Brain pericyte (primary cell): ENCODE measurements at regions not wholly inside any gene's neighbourhood (a gene's known extent, or its start where the extent isn't known, plus 50 kb on each side); places are given as distances from the start of the nearest gene placed in this dataset.
A peak's percentile ranks its signal among the peaks of the same experiment; 100 is the strongest.

ENCODE experiments used
- DNase-seq: peaks from one replicate; pipeline ENCODE4 v3.0.0-alpha.2; 2012; ENCODE audit warnings: low read depth, low spot score

DNA sequence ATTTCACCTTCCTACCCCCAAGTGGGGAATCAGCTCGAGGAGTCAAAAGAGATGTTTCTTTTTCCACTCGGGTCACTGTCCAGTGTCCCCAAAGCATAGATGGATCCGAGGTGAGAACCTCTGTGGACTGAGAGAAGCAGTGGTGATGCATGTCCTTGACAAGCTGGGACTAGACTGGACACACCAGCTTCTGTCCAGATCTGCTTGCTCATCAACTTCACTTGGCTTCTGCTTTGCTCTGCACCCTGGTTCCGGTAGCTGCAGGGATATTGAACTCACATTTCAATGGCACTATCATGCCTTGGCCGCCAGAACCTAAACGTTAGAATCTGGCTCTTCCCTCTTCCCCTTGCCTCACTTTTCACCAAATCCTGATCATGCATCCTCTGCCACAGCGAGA, 50.3 kb upstream of the CXCL12 start:
- no peak for DNase-seq

DNA sequence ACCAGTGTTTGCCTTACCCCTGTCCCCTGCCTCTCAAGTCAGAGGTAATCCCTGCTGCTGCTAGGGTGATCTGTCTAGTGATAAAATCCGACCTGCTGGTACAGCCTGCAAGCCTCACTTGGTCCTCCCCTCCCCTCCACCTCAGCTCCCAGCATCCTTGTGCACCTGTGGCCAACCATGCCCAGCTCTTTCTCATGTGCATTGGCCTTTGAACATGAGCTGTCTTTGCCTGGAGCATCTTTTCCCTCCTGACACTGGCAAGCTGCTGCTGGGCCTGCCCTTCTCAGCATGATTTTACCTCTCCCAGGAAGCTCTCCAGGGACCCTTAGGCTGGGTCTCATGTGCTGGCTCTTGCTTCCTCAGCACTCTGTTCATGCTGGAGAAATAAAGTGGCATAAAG, 51.3 kb upstream of the CXCL12 start:
- no peak for DNase-seq

DNA sequence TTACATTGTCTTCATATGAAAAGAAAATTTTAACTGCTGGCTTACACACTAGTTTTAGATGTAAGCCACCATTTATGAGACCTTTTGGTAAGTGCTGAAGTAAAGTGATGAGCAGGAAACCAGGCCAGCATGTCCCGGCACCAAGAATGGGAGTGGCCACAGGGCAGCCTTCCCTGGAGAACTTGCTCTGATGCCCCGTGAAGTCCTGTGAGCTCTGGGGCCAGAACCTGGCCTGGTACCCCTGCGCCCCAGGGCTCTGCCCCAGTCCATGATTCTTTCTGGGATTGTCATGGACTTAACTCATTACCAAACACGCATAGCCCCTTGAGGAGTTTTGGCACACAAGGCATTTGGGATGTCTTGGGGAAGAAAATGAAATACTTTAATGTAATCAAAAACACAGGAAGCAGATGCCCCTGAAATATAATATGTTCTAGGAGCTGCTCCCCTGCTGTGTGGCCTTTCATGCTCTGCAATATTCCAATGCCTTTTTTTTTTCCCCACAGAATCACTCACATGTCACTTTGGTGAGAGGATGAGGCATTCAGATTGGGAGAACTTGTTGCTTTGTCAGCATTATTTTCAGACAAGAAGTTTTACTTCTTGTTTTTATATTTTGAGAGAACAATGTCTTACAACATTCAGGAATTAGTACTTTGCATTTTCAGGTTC, 53.1 kb upstream of the CXCL12 start:
- no peak for DNase-seq

DNA sequence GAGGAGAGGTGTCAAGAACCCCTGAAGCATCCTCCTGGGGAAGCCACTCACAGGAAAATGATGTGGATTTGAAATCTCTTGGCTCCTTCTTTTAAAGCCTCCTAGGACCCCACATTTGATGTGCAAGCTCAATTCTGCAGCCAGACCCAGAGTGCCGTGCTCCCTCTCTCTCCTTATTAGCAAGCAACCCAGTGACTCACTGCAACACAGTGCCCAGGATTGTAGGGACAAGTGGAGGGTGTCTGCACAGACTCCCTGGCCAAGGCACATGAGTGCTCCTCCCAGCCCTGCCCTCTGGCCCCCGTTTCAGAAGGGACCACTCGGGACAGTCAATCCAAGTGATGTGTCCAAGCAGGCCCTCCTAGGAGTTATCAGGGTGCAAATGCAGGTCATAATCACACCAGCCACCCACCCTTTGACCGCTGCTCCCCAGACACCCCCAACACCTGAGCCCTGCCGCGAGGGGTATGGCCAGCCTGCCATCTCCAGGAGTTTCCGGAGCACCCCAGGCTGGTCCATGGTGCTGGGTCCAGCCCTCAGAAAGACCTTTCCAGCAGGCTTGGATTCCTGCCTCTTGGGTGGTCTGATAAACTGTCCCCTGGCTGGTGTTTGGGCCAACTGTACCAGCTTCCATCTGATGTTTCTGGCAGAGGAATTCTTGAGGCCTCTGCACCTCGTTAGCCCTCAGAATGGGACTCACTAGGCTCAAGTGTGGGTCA, 54.5 kb upstream of the CXCL12 start:
- DNase-seq = no peak

DNA sequence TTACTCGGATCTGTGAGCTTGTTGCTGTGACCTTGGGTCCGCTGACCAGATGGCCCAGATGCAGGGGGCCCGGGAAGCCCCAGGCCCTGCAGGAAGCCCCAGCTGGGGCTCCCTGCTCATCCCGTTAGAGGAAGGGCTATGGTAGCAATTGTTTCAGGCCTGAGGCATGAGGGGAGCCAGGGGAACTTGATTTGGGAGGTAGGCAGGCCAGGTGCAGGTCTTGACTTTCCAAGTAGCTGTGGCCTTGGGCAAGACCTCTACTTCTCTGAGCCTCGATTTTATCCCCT, 55.0 kb upstream of the CXCL12 start:
- no peak for DNase-seq

DNA sequence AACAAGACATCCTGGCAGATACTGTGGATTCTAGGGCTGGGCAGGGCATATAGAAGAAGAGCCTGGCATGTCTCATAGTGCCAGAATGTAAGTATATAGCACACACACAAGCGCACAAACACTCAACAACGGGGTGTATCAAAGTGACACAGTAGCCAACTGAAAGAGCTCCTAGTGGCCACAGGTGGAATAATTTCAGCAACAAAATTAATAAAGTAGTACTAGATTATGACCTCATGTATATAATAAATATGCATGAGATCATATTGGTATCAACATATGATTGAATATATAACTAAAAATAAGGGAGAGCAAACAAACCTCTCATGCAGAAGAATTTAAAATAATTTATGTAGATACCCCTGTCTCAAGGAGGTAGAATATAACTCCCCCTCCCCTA, 72.4 kb upstream of the CXCL12 start:
- no peak for DNase-seq

DNA sequence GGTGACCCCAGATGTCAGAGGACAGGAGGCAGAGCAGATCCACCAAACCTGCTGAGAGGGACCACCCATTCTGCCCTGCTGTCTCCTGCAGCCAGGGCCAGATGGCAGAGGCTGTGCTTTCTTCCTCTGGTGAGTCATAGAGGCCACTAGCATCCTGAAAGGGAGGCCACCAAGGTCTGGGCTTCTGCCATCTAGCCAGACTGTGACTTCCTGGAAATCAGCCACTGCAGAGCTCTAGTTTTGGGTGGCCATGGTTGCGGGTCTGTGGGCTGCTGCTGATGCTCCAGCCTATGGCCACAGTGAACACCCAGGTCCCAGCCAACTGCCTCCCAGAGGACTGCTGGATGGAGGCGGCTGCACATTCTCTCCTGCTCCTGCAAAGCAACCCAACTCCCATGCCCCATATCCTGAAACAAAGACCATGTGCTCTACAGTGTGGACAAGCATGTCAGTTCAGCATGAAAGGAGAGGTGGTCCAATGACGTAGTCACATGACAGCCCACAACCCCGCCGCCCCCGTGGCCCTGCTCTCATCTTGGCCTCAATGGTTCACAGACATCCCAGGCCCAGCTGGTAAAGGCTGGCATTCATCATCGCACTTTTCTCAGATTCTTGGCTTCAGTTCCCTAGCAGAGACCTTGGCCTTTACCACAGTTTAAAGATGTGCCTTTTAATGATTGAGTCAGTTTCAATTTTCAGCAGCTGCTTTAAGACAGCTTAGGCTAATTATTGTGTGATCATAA, 73.9 kb upstream of the CXCL12 start:
- no peak for DNase-seq

DNA sequence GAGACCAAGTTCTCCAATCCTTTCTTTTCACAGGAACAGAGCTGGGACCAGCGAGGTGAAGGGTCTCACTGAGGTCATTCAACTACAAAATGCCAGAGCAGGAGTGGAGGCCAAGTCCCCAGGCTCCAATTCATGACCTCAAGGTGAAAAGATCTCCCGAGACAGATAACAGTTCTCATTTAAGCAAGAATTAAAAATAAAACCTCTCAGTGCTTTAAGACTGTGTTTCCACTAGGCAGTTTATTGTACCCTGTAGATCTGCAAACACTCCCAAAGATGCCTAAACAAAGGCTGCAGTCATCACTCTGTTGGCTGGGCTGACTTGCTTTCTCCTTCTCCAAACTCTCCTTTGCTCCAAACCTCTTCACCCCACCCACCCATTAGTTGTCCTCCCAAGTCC, 74.8 kb upstream of the CXCL12 start:
- DNase-seq = no peak

DNA sequence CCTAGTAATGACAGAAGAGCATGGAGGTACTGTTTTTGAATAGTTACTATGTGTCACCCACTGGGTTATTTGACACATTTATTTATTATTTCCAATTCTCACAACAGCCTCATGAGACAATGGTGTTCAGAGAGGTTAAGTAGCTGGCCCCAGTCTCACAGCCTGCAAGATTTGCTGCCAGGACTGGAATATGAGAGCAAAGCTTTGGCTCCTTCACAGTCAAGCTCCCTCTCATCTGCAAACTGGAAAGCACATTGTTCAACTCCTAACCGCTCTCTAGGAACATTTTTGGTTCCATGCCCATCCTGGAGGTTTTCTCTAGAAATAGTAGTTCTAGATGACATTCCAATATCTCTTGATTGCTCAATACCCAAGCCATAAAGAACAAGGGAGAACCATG, 75.5 kb upstream of the CXCL12 start:
- DNase-seq = no peak

DNA sequence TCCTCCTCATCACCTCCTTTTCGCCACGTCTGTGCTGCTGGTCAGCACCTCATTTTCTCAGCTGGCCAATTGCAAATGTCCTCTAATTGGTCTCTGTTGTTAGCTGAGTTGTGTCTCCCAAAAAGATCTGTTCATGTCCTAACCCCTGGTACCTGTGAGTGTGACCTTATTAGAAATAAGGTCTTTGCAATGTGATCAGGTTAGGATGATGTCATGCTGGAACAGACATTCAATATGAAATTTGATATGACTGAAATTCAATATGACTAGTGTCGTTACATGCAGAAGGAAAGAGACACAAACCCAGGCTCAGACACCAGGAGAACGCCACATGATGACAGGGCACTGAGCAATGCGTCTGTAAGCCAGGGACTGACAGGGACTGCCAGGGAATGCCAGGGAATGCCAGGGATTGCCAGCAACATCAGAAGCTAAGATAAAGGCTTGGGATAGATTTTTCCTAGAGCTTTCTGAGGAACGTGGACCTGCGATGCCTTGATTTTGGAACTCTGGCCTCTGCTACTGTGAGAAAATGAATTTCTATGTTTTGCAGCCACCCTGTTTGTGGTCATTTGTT, 77.5 kb upstream of the CXCL12 start:
- DNase-seq = no peak

DNA sequence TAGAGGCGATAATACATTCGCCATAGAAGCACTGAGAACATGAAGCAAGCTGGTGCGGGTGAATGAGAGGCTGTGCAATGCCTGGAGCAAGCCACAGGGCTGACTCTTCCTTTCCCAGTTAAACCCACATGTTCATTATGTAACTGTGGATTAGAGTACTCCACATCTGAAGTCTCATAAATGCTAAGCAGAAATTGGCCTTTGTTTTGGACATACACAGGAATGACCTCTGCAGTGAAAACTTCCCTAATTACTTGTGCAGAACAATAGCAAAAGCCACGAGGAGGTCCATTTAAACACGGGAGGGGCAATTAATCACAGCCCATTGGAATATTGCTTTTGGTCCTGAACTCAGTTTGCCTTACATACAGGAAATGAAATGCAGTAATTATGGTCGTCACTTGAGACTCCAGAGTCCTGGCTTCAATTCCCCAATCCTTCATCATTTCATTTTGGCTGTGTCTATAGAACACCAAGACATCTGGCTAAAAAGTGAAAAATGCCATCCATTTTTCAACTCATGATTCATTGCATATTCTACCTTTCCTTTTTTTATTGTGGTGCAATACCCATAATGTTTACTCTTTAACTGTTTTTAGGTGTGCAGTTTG, 78.7 kb upstream of the CXCL12 start:
- DNase-seq = no peak

DNA sequence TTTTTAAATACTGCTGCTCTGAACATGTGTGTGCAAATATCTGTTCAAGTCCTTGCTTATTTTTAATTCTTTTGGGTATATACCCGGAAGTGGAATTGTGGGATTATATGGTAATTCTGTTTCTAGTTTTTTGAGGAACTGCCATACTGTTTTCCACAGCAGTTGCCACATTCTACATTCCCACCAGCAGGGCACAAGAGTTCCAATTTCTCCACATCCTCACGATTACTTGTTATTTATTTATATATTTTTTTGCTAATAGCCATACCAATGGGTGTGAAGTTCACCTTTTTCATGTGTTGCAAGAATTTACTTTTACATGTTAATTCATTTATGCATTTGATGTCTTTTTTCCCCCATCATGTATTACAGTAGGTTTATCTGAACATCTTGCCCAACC, 79.6 kb upstream of the CXCL12 start:
- no peak for DNase-seq

DNA sequence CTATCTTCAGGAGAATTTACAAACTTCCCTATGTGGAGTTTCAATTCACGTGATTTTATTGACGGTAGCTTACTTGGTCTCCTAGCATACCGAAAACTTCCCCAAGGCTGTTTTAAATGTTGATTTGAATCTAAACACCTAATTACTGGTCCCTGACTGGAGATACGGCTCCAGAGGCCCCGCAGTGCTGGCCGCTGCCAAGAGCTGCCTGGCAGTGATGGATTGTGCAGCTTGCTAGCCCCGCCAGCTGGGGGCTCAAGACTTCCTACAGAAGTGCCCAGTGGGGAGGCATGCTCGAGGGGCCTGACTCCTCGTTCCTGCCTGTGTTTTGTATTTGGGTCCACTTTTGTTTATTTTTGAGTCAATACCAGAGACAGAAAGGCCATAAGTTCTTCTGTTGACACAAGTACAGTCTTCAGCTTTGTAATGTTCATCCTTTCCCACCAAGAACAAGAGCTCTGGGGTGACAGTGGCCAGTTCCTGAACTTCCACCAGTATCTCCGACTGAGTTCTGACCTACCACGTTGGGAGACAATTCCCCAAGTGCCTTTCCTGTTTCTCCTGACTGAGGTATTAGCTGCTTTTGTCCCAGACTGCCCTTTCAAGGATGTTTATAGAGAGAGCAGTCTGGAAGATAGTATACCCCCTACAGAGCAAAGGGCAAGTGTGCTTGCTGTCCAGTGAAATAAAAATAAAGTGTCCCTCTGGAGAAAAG, 80.7 kb upstream of the CXCL12 start:
- DNase-seq = peak; percentile 87

DNA sequence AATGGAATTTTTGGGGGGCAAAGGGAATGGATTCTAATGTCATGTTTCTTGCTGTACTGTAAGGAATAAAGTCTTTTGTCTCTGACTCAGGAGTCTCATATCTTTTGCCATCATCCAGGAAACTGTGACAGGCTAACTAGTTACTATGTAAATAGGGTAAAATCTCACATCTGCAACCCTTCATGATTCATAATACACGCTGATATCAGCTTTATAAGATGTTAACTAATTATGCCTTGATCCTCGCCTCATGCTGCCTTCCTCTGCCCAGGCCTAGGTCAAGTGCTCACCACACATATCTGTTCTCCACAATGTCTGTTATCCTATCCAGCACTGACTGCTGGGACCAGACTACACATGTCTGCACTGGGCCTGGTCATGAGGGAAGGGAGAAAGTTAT, 81.3 kb upstream of the CXCL12 start:
- peak; percentile 25 for DNase-seq

DNA sequence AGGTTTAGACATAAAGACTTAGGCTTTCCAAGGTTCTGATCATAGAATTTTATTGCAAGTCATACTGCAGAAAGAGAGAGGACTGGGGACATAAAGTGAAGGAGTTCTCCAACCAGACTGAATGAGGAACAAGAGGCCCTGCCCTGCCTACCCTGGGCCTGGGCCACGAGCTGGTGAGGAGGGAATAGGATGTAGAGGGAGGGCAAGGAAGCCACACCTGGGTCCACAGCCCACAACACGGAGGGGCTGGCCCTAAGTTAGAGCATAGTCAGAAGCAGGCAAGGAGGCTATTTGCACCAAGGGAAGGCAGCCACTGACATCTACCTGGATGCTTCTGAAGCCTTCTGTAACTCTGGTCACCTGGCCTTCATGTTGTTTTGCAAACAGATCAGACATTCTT, 82.2 kb upstream of the CXCL12 start:
- no peak for DNase-seq

DNA sequence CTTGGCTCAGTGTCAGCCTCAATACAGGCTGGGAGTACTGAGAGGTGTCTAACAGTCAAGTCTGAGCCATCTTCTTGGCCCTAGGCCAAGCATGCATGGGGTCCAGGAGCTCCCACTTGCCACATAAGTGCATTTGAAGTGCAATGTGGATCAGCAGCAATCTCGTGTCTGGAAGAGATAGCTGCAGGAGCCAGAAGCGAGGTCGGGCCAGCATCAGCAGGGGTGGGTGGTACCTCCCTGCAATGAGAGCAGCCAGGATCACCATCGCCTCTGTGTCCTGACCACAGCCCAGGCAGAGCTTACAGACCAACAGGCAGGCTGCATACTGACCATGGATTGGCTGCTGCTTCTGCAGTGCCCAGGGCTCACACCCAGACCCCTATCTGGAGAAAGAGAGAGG, 83.0 kb upstream of the CXCL12 start:
- DNase-seq = no peak

DNA sequence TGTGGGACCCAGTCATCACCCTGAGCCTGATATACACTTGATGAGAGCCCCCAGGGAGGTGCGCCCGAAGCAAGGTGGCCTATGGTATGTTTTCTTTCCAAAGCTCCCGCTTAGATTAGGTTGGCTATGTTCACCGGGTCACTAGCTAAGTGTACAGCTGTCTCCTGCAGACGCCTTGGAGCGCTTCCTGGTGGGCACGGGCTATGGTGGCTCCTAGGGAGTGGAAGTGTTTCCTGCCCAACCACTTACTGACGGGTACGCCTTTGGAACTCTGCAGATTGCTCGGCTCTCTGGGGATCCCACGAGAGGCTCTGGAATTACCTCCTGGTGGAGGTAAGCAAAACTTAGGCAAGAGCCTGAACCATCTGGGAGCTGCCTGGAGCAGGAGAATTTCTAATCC, 83.6 kb upstream of the CXCL12 start:
- DNase-seq = no peak

DNA sequence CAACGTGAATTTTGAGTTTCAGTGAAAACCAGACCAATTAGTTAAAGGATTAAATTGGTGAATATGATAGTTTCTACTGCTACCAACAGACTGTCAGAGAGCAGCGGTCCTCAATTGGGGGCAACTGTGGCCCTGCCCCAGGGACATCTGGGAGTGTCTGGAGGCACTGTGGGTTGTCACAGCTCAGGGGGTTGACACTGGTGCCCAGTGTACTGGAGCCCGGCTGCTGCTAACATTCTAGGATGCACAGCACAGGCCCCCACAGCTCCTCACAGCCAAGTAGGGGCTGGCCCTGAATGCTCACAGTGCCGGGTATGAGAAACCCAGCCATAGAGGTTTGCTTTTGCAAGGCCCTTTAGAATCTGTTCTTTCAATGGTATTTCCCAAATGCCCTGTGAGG, 84.1 kb upstream of the CXCL12 start:
- DNase-seq = no peak

DNA sequence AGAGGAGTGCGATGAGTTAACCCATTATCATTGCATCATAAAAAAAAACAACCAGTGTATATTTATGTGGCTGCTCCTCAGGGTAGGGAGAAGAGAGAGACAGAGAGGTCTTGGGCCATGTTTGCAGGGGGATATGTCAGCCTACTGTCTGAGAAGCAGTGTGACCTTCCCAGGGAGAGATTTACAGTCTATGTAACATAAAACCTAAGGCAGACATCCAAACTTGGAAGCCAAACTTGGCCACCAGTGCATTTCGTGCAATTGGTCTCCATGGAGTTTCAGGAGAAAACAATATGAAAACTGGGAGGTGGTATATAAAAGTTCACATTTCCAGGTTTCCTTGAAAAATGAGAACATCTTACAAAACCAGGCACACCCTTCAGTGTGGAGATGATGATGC, 85.9 kb upstream of the CXCL12 start:
- DNase-seq = no peak

DNA sequence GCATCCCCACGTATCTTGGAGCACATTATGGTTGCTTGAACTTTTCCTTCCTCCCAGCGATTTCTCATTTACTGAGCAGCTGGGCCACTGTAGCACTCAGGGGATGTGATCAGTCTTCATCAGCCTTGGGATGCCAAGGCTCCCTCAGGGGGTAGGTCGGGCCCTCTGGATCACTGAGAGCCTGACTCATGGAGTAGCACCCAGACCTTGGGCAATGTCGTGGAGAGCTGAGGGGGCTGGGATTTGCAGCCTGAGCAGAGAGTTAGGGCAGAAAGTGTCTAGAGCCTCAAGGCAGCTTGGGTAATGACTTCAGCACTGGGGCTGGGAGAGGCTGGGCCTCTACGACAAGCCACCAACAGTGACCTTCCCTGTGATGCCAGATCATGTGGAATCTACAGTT, 86.5 kb upstream of the CXCL12 start:
- DNase-seq = no peak

DNA sequence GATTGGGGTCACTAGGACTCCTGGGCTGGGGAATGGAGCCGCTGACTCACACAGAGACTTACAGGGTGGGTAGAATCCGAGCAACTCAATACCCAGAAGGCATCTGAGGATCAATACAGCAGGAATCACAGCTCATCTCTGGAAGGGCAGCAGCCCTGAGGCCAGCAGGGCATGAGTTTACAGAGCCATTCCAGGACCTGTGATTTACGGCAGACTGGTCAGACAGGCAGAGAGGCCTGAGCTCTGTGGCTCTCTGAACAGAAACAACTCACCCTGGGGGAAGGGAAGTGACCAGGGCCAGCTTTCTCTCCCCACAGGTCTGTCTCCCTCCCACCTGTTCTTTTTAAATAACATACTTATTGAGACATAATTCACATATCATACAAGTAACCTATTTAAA, 88.2 kb upstream of the CXCL12 start:
- DNase-seq = no peak
